Caco-2 (cell line): ENCODE measurements at regions not wholly inside any gene's neighbourhood (a gene's known extent, or its start where the extent isn't known, plus 50 kb on each side); places are given as distances from the start of the nearest gene placed in this dataset.

Source experiments
- BruUV-seq: library from RNA; stranded (reverse); fragments of 400-500 nt; replicated peaks from 2 replicates; lab custom pipeline; 2021; lab: Mats Ljungman, UMichigan
- CTCF ChIA-PET: fragments of 300-600 bp; sonication (Branson Sonifier 250); formaldehyde crosslinking; loops from one replicate; lab custom pipeline; 2022; ENCODE audit warnings: antibody characterized with exemption; lab: Charles Lee
- POLR2A ChIA-PET: fragments of 300-600 bp; sonication (Branson Sonifier 250); formaldehyde crosslinking; loops from one replicate; lab custom pipeline; 2022; ENCODE audit warnings: antibody characterized with exemption; lab: Charles Lee
- DNase-seq, 2 experiments: peaks; one replicate each; pipeline versions ENCODE4 v3.0.0 to v3.0.0-alpha.2; 2020 to 2022
- H3K27me3 ChIP-seq: replicated peaks from 2 replicates; pipeline ENCODE4 v1.6.0; 2011; ENCODE audit warnings: low read length; ENCODE audit not compliant: control insufficient read depth, insufficient read depth
- H3K36me3 ChIP-seq: 2 replicates; pipeline ENCODE4 v1.5.1; 2011; ENCODE audit warnings: low read length; ENCODE audit not compliant: control insufficient read depth, insufficient read depth
- H3K4me1 ChIP-seq: fragments of 250-450 bp; sonication (Bioruptor Pico); 2 replicates; pipeline ENCODE4 v1.5.1; 2020; ENCODE audit warnings: mild to moderate bottlenecking
- H3K4me3 ChIP-seq: 2 replicates; pipeline ENCODE4 v1.5.1; 2011; ENCODE audit warnings: low read depth, mild to moderate bottlenecking, control low read depth, low read length
- H3K9me3 ChIP-seq: fragments of 250-450 bp; sonication (Bioruptor Pico); 2 replicates; pipeline ENCODE4 v1.5.1; 2020; ENCODE audit warnings: mild to moderate bottlenecking, moderate library complexity
- H3K27ac Mint-ChIP-seq: one replicate; pipeline ENCODE4 v1.8.0; 2022; ENCODE audit warnings: mixed read lengths; ENCODE audit not compliant: unreplicated experiment
- H3K27me3 Mint-ChIP-seq: one replicate; pipeline ENCODE4 v1.8.0; 2022; ENCODE audit warnings: mixed read lengths; ENCODE audit not compliant: insufficient read depth, unreplicated experiment
- H3K36me3 Mint-ChIP-seq: one replicate; pipeline ENCODE4 v1.8.0; 2022; ENCODE audit warnings: mild to moderate bottlenecking, mixed read lengths; ENCODE audit not compliant: insufficient read depth, unreplicated experiment
- H3K4me1 Mint-ChIP-seq: one replicate; pipeline ENCODE4 v1.8.0; 2022; ENCODE audit warnings: low read depth, mixed read lengths; ENCODE audit not compliant: unreplicated experiment
- H3K4me3 Mint-ChIP-seq: one replicate; pipeline ENCODE4 v1.8.0; 2022; ENCODE audit warnings: mild to moderate bottlenecking, moderate library complexity, mixed read lengths; ENCODE audit not compliant: unreplicated experiment
- H3K9me3 Mint-ChIP-seq: one replicate; pipeline ENCODE4 v1.8.0; 2022; ENCODE audit warnings: mixed read lengths; ENCODE audit not compliant: unreplicated experiment
- intact Hi-C: fragments of 100-400 bp; cut with micrococcal nuclease; formaldehyde crosslinking; loops from one replicate; pipeline ENCODE4 v1.10.0; 2022; ENCODE audit not compliant: unreplicated experiment
- TF ChIP-seq, protein P1 (sequence below), 2 experiments: fragments of 200-600 bp in 1 of 2; IDR thresholded peaks; 1 replicate in 1 of 2; 2 replicates in 1 of 2; pipeline versions ENCODE4 v1.5.1 to v1.8.0; 2011 to 2022; ENCODE audit warnings: antibody characterized with exemption in 1 of 2, control low read depth in 1 of 2, inconsistent platforms in 1 of 2, low read depth in 1 of 2, low read length in 1 of 2, mild to moderate bottlenecking in 1 of 2, moderate library complexity in 1 of 2; ENCODE audit not compliant: insufficient read depth in 1 of 2, severe bottlenecking in 1 of 2, unreplicated experiment in 1 of 2

DNA sequence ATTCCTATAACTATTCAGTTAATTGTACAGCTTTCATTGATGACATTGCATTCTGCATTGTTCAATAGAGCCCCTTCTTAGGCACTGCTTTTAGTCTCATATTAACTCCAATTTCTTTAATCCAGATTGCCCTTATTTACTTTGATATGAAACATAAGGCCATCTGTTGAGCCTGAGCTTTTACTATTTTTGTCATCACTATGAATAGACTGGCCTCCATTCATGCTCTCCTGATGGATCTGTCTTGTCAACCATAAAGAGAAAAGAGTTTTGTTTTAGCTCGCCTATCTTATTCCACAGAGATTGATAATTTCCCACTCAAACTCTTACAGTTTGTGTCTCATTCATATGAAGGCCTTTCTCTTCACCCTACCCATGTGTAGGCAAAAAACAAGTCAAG lies 159.2 kb upstream of the DTNA start:
- H3K27ac Mint-ChIP-seq: no peak overlapping the region

DNA sequence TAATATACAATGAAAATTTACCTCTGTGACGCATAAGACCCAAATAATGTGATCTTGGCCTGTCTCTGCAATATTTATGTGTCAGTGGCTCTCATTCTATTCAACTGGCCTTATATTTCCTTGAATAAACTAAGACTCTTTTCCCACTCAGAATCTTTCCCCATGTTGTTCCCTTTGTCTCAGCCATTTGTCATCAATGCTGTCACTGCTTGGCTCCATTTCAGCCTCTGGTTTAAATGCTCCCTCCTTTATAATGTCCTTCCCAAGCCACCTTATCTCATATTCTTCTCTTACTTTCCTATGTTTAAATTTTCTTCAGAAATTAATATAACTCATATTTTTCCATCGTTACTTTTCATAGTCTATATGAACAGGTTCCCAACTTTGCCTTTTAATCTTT lies 158.3 kb upstream of the DTNA start:
- no peak overlapping the region for H3K27ac Mint-ChIP-seq
- H3K27me3 Mint-ChIP-seq: no peaks in the 10 kb centered on the region
- H3K4me1 ChIP-seq: no peaks in the 10 kb centered on the region
- CTCF ChIA-PET: no interaction called here
- BruUV-seq: no TSS peak
- no peaks in the 10 kb centered on the region for H3K9me3 Mint-ChIP-seq
- TF ChIP-seq, protein P1, sequence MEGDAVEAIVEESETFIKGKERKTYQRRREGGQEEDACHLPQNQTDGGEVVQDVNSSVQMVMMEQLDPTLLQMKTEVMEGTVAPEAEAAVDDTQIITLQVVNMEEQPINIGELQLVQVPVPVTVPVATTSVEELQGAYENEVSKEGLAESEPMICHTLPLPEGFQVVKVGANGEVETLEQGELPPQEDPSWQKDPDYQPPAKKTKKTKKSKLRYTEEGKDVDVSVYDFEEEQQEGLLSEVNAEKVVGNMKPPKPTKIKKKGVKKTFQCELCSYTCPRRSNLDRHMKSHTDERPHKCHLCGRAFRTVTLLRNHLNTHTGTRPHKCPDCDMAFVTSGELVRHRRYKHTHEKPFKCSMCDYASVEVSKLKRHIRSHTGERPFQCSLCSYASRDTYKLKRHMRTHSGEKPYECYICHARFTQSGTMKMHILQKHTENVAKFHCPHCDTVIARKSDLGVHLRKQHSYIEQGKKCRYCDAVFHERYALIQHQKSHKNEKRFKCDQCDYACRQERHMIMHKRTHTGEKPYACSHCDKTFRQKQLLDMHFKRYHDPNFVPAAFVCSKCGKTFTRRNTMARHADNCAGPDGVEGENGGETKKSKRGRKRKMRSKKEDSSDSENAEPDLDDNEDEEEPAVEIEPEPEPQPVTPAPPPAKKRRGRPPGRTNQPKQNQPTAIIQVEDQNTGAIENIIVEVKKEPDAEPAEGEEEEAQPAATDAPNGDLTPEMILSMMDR (IDR thresholded peaks at IDR 0.05; ENCODE audit: insufficient read depth in 1 of 2, low read depth in 1 of 2, low read length in 1 of 2, severe bottlenecking in 1 of 2, unreplicated experiment in 1 of 2): no peak
- H3K36me3 Mint-ChIP-seq: no peaks in the 10 kb centered on the region
- POLR2A ChIA-PET: no interaction called here
- intact Hi-C loops: no loop called here
- H3K4me3 ChIP-seq: no peak overlapping the region
- DNase-seq: no peak
- no peaks in the 10 kb centered on the region for H3K27me3 ChIP-seq
- H3K4me1 Mint-ChIP-seq: no peaks in the 10 kb centered on the region
- no peaks in the 10 kb centered on the region for H3K9me3 ChIP-seq
- no peaks in the 10 kb centered on the region for H3K36me3 ChIP-seq
- H3K4me3 Mint-ChIP-seq: no peak overlapping the region

More for the DNA sequence above, 159.2 kb upstream of the DTNA start:
- Mint-ChIP-seq H3K27me3 (no peaks in the 10 kb centered on the region), H3K36me3 (no peaks in the 10 kb centered on the region), H3K9me3 (no peaks in the 10 kb centered on the region), H3K4me1 (no peaks in the 10 kb centered on the region), H3K4me3 (no peak overlapping the region)
- TF ChIP-seq, protein P1 (IDR thresholded peaks at IDR 0.05; ENCODE audit: insufficient read depth in 1 of 2, low read depth in 1 of 2, low read length in 1 of 2, severe bottlenecking in 1 of 2, unreplicated experiment in 1 of 2): no peak
- ChIA-PET POLR2A (no interaction called here), CTCF (no interaction called here)
- DNase-seq: no peak
- no peaks in the 10 kb centered on the region for H3K27me3 ChIP-seq
- H3K9me3 ChIP-seq: no peaks in the 10 kb centered on the region
- no peaks in the 10 kb centered on the region for H3K36me3 ChIP-seq
- H3K4me1 ChIP-seq: no peaks in the 10 kb centered on the region
- intact Hi-C loops: no loop called here
- no peak overlapping the region for H3K4me3 ChIP-seq
- no TSS peak for BruUV-seq

DNA sequence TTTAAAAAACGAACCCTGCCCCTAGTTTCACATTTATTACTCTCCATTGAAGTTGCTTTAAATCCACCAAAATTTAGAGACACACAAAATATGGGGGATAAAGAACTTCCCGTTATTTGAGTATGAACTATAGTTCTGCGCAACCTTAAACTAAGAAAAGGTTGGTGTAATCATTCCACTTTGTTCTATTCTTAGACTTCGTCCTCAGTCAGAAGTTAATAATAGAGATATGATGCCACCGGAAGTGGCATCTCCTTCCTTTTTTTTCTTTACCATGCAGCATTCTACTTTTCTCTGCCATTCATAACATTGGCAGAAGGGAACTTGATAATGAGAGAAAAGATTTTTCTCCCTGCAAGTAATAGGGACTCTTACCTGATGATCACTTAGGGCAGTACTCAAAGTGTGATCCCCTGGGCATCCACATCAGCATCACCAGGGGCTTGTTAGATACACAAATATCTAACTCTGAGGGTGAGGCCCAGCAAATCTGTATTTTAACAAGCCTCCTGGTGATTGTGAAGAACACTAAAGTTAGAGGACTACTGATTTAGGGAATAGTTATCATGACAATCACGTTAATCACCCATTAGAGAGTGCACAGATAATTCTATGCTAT lies 147.7 kb upstream of the DTNA start:
- intact Hi-C loops: no loop called here
- Histone ChIP-seq H3K27me3 (no peaks in the 10 kb centered on the region), H3K36me3 (no peaks in the 10 kb centered on the region), H3K4me3 (no peak overlapping the region), H3K4me1 (no peaks in the 10 kb centered on the region), H3K9me3 (no peaks in the 10 kb centered on the region)
- Mint-ChIP-seq H3K9me3 (no peaks in the 10 kb centered on the region), H3K4me1 (no peaks in the 10 kb centered on the region), H3K4me3 (no peak overlapping the region), H3K36me3 (no peaks in the 10 kb centered on the region), H3K27me3 (no peaks in the 10 kb centered on the region), H3K27ac (no peak overlapping the region)
- TF ChIP-seq, protein P1 (IDR thresholded peaks at IDR 0.05; ENCODE audit: insufficient read depth in 1 of 2, low read depth in 1 of 2, low read length in 1 of 2, severe bottlenecking in 1 of 2, unreplicated experiment in 1 of 2): no peak
- ChIA-PET CTCF (no interaction called here), POLR2A (no interaction called here)
- BruUV-seq: no TSS peak
- no peak for DNase-seq
